HEK293 (cell line): ENCODE measurements at regions not wholly inside any gene's neighbourhood (a gene's known extent, or its start where the extent isn't known, plus 50 kb on each side); places are given as distances from the start of the nearest gene placed in this dataset.
A peak's percentile ranks its signal among the peaks of the same experiment; 100 is the strongest.

Experiments
- CTCF ChIA-PET: fragments of 350-600 bp; formaldehyde crosslinking; extraction: SDS; loops from one replicate; lab custom pipeline; 2021; ENCODE audit warnings: antibody characterized with exemption; lab: Yijun Ruan, JAX
- POLR2A ChIA-PET: fragments of 300-600 bp; formaldehyde crosslinking; extraction: SDS; loops from one replicate; lab custom pipeline; 2020; ENCODE audit warnings: antibody characterized with exemption, inconsistent platforms; lab: Yijun Ruan, JAX
- H3K27ac ChIP-seq: fragments of 200-500 bp; sonication (Bioruptor generic); 2 replicates; pipeline ENCODE4 v1.5.1; 2014; ENCODE audit warnings: low read depth, low read length, control low read depth, inconsistent platforms; ENCODE audit errors: extremely low read depth
- H3K36me3 ChIP-seq, 2 experiments: fragments of 200-500 bp in 1 of 2; sonication (Bioruptor generic) in 1 of 2; 1 replicate in 1 of 2; 2 replicates in 1 of 2; pipeline ENCODE4 v1.5.1; 2014 to 2017; ENCODE audit warnings: inconsistent platforms in 2 of 2, low read length in 2 of 2; ENCODE audit not compliant: control insufficient read depth in 2 of 2, insufficient read depth in 1 of 2
- H3K4me1 ChIP-seq: fragments of 200-500 bp; sonication (Bioruptor generic); 2 replicates; pipeline ENCODE4 v1.5.1; 2014; ENCODE audit warnings: mild to moderate bottlenecking, low read length, inconsistent platforms; ENCODE audit not compliant: control insufficient read depth, insufficient read depth
- H3K4me3 ChIP-seq: 2 replicates; pipeline ENCODE4 v1.5.1; 2011; ENCODE audit warnings: low read depth, mild to moderate bottlenecking, control low read depth, low read length, moderate library complexity
- H3K9me3 ChIP-seq: fragments of 200-500 bp; sonication (Bioruptor generic); 2 replicates; pipeline ENCODE4 v1.5.1; 2014; ENCODE audit warnings: low read depth, low read length, inconsistent platforms; ENCODE audit not compliant: control insufficient read depth, insufficient read depth
- GLIS1 ChIP-seq: fragments of 450-650 bp; formaldehyde crosslinking; IDR thresholded peaks from 2 replicates; pipeline ENCODE4 v1.5.1; 2016; ENCODE audit warnings: missing biosample characterization, missing genetic modification characterization
- PRDM10 ChIP-seq: fragments of 450-650 bp; formaldehyde crosslinking; IDR thresholded peaks from 2 replicates; pipeline ENCODE4 v1.5.1; 2016; ENCODE audit warnings: missing biosample characterization, missing genetic modification characterization
- REPIN1 ChIP-seq: fragments of 450-650 bp; formaldehyde crosslinking; IDR thresholded peaks from 2 replicates; pipeline ENCODE4 v1.5.1; 2017; ENCODE audit warnings: missing biosample characterization, missing genetic modification characterization, low read depth
- SCRT2 ChIP-seq: fragments of 450-650 bp; formaldehyde crosslinking; IDR thresholded peaks from 2 replicates; pipeline ENCODE4 v1.5.1; 2016; ENCODE audit warnings: missing biosample characterization, missing genetic modification characterization
- SP7 ChIP-seq: fragments of 450-650 bp; formaldehyde crosslinking; IDR thresholded peaks from 2 replicates; pipeline ENCODE4 v1.5.1; 2016; ENCODE audit warnings: missing biosample characterization, missing genetic modification characterization
- ZBTB20 ChIP-seq: fragments of 450-650 bp; formaldehyde crosslinking; IDR thresholded peaks from 2 replicates; pipeline ENCODE4 v1.5.1; 2016; ENCODE audit warnings: missing biosample characterization, missing genetic modification characterization
- ZBTB49 ChIP-seq: fragments of 450-650 bp; formaldehyde crosslinking; IDR thresholded peaks from 2 replicates; pipeline ENCODE4 v1.5.1; 2016; ENCODE audit warnings: missing biosample characterization, missing genetic modification characterization, low read depth
- ZIC2 ChIP-seq: fragments of 450-650 bp; formaldehyde crosslinking; IDR thresholded peaks from 2 replicates; pipeline ENCODE4 v1.5.1; 2016; ENCODE audit warnings: missing biosample characterization, missing genetic modification characterization
- ZNF16 ChIP-seq: fragments of 450-650 bp; formaldehyde crosslinking; IDR thresholded peaks from 2 replicates; pipeline ENCODE4 v1.5.1; 2016; ENCODE audit warnings: low read depth, missing biosample characterization, missing genetic modification characterization
- ZNF2 ChIP-seq: fragments of 450-650 bp; formaldehyde crosslinking; IDR thresholded peaks from 2 replicates; pipeline ENCODE4 v1.5.1; 2016; ENCODE audit warnings: missing biosample characterization, missing genetic modification characterization
- ZNF239 ChIP-seq: fragments of 450-650 bp; formaldehyde crosslinking; IDR thresholded peaks from 2 replicates; pipeline ENCODE4 v1.5.1; 2016; ENCODE audit warnings: missing biosample characterization, missing genetic modification characterization
- ZNF248 ChIP-seq: fragments of 450-650 bp; formaldehyde crosslinking; IDR thresholded peaks from 2 replicates; pipeline ENCODE4 v1.5.1; 2017; ENCODE audit warnings: missing biosample characterization, missing genetic modification characterization
- ZNF48 ChIP-seq: fragments of 450-650 bp; formaldehyde crosslinking; IDR thresholded peaks from 2 replicates; pipeline ENCODE4 v1.5.1; 2016; ENCODE audit warnings: missing biosample characterization, missing genetic modification characterization
- ZNF596 ChIP-seq: fragments of 450-650 bp; IDR thresholded peaks from 2 replicates; pipeline ENCODE4 v1.5.0; 2018; ENCODE audit warnings: missing biosample characterization, mild to moderate bottlenecking, missing genetic modification characterization, moderate library complexity
- ZNF664 ChIP-seq: fragments of 450-650 bp; formaldehyde crosslinking; IDR thresholded peaks from 2 replicates; pipeline ENCODE4 v1.5.1; 2016; ENCODE audit warnings: missing biosample characterization, missing genetic modification characterization
- ZNF776 ChIP-seq: fragments of 450-650 bp; formaldehyde crosslinking; IDR thresholded peaks from 2 replicates; pipeline ENCODE4 v1.5.0; 2017; ENCODE audit warnings: missing biosample characterization, missing genetic modification characterization, borderline replicate concordance
- ZNF830 ChIP-seq: fragments of 450-650 bp; IDR thresholded peaks from 2 replicates; pipeline ENCODE4 v1.5.0; 2018; ENCODE audit warnings: missing biosample characterization, missing genetic modification characterization, low read depth, mild to moderate bottlenecking, moderate library complexity
- ZNF837 ChIP-seq: fragments of 450-650 bp; formaldehyde crosslinking; IDR thresholded peaks from 2 replicates; pipeline ENCODE4 v1.5.1; 2016; ENCODE audit warnings: missing biosample characterization, missing genetic modification characterization
- ZNF843 ChIP-seq: fragments of 450-650 bp; formaldehyde crosslinking; IDR thresholded peaks from 2 replicates; pipeline ENCODE4 v1.5.1; 2016; ENCODE audit warnings: missing biosample characterization, missing genetic modification characterization
- TF ChIP-seq, protein P1 (sequence below): fragments of 450-650 bp; formaldehyde crosslinking; conservative IDR thresholded peaks from 2 replicates; pipeline ENCODE4 v1.5.1; 2016; ENCODE audit warnings: low read depth, missing biosample characterization, missing genetic modification characterization

- TF ChIP-seq ZNF664 (tag by site-specific recombination): no peak
- no peak for TF ChIP-seq GLIS1
- TF ChIP-seq ZNF830 (tag by site-specific recombination): no peak
- TF ChIP-seq, protein P1, sequence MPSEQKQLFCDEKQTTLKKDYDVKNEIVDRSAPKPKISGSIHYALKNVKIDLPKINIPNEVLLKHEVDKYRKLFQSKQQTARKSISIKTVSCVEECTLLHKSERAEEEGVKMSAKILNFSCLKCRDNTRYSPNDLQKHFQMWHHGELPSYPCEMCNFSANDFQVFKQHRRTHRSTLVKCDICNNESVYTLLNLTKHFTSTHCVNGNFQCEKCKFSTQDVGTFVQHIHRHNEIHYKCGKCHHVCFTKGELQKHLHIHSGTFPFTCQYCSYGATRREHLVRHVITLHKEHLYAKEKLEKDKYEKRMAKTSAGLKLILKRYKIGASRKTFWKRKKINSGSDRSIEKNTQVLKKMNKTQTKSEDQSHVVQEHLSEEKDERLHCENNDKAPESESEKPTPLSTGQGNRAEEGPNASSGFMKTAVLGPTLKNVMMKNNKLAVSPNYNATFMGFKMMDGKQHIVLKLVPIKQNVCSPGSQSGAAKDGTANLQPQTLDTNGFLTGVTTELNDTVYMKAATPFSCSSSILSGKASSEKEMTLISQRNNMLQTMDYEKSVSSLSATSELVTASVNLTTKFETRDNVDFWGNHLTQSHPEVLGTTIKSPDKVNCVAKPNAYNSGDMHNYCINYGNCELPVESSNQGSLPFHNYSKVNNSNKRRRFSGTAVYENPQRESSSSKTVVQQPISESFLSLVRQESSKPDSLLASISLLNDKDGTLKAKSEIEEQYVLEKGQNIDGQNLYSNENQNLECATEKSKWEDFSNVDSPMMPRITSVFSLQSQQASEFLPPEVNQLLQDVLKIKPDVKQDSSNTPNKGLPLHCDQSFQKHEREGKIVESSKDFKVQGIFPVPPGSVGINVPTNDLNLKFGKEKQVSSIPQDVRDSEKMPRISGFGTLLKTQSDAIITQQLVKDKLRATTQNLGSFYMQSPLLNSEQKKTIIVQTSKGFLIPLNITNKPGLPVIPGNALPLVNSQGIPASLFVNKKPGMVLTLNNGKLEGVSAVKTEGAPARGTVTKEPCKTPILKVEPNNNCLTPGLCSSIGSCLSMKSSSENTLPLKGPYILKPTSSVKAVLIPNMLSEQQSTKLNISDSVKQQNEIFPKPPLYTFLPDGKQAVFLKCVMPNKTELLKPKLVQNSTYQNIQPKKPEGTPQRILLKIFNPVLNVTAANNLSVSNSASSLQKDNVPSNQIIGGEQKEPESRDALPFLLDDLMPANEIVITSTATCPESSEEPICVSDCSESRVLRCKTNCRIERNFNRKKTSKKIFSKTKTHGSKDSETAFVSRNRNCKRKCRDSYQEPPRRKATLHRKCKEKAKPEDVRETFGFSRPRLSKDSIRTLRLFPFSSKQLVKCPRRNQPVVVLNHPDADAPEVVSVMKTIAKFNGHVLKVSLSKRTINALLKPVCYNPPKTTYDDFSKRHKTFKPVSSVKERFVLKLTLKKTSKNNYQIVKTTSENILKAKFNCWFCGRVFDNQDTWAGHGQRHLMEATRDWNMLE (tag by site-specific recombination): no peak
- TF ChIP-seq ZNF48 (tag by site-specific recombination): no peak
- TF ChIP-seq ZNF248: no peak
- TF ChIP-seq REPIN1 (tag by site-specific recombination): no peak
- ChIA-PET POLR2A (no interaction called here), CTCF (no interaction called here)
- Histone ChIP-seq H3K36me3 (no peaks in the 10 kb centered on the region), H3K4me1 (peaks cover 10% of the 10 kb centered on the region; the same call in 1 of the 2 replicates), H3K4me3 (no peak overlapping the region), H3K9me3 (no peaks in the 10 kb centered on the region), H3K27ac (no peak overlapping the region)
Measured at GRCh38 chr1:68317543-68317942, 85.2 kb upstream of the WLS start.

DNA sequence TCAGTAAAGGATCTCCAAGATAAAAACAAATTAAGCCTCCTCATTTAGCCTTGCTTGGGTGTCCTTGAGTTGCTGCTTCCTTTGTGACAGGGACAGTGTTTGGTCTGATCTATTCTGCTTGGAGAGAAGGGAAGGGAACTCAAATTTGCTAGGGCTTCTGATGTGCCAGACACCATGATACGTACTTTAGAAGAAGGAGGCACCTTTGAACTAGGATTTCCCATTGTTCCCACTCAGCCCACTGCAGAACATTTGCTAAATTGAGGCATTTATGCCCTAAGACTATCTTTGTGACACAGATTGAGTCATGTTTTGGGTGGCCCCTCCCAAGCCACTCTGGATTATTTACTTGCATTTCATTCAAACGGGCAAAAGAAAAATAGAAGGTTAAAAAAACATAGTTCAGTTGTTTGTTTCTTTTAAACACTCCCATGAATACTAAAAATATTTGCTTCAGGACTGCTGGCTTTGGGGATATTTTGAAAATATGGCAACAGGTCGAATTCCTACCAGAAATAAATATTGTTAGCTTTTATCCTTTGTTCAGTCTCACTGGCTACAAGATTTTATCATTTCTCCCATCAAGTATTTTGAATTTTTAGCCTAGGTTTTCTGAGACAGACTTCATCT is 81.9 kb upstream of the WLS start:
- ChIA-PET POLR2A (no interaction called here), CTCF (interaction anchor here (0.6 to 0.7 kb wide), 2 partner anchors 32 to 100 kb away, joined by 3 to 4 read pairs; no protein-coding TSS in a partner anchor)
- H3K9me3 ChIP-seq: no peaks in the 10 kb centered on the region
- peaks cover 10% of the 10 kb centered on the region; the same call in 1 of the 2 replicates for H3K4me1 ChIP-seq
- H3K36me3 ChIP-seq: no peaks in the 10 kb centered on the region
- no peak overlapping the region for H3K27ac ChIP-seq
- no peak overlapping the region for H3K4me3 ChIP-seq
- TF ChIP-seq ZNF837 (tag by site-specific recombination): no peak
- 0 out of 2 replicates have a peak, but pooled peaks have one; percentile 18 for TF ChIP-seq SCRT2 (tag by site-specific recombination)
- peak; percentile 46; the same call in 1 of the 2 replicates for TF ChIP-seq PRDM10 (tag by site-specific recombination)

- CTCF ChIA-PET: interaction anchor here (0.6 to 0.7 kb wide), 2 partner anchors 32 to 100 kb away, joined by 3 to 4 read pairs; no protein-coding TSS in a partner anchor
- Histone ChIP-seq H3K36me3 (no peaks in the 10 kb centered on the region), H3K4me3 (no peak overlapping the region), H3K9me3 (no peaks in the 10 kb centered on the region), H3K27ac (no peak overlapping the region), H3K4me1 (peaks cover 10% of the 10 kb centered on the region; the same call in 1 of the 2 replicates)
- POLR2A ChIA-PET: interaction anchor here (0.8 kb wide), 1 partner anchor 82 kb away, joined by 3 read pairs; the partner anchor contains the start of gene WLS
- TF ChIP-seq ZNF239 (tag by site-specific recombination): no peak
- TF ChIP-seq ZBTB49 (tag by site-specific recombination): no peak
- TF ChIP-seq ZNF596 (tag by site-specific recombination): peak; percentile 36; the same call in 1 of the 2 replicates
- no peak for TF ChIP-seq ZNF837 (tag by site-specific recombination)
- no peak for TF ChIP-seq ZNF843 (tag by site-specific recombination)
- no peak for TF ChIP-seq ZBTB20
- no peak for TF ChIP-seq ZNF2 (tag by site-specific recombination)
- TF ChIP-seq SP7: 0 out of 2 replicates have a peak, but pooled peaks have one; percentile 16
- no peak for TF ChIP-seq ZIC2 (tag by site-specific recombination)
- TF ChIP-seq ZNF776: no peak
- TF ChIP-seq ZNF16 (tag by site-specific recombination): no peak
Measured at GRCh38 chr1:68313735-68314134, 81.4 kb upstream of the WLS start.
